Tibial nerve (tissue), 4 donors: ENCODE measurements at regions not wholly inside any gene's neighbourhood (a gene's known extent, or its start where the extent isn't known, plus 50 kb on each side); places are given as distances from the start of the nearest gene placed in this dataset.

Experiments
- CTCF ChIP-seq, 5 experiments: fragments of 200-600 bp in 3 of 5; fragments of 450-650 bp in 2 of 5; sonication (generic) in 3 of 5; IDR thresholded peaks; one replicate each; pipeline ENCODE4 v1.5.1; 2016 to 2019; ENCODE audit warnings: antibody characterized with exemption in 5 of 5, mild to moderate bottlenecking in 3 of 5, moderate library complexity in 2 of 5
- EP300 ChIP-seq, 2 donors: sonication (generic); formaldehyde crosslinking; IDR thresholded peaks; one replicate each; pipeline ENCODE4 v1.6.1; 2017; ENCODE audit warnings: antibody characterized with exemption in 2 of 2, mild to moderate bottlenecking in 1 of 2
- POLR2A ChIP-seq, 2 donors: fragments of 450-650 bp; IDR thresholded peaks; one replicate each; pipeline ENCODE4 v1.6.1; 2017; ENCODE audit warnings: antibody characterized with exemption in 2 of 2, mild to moderate bottlenecking in 2 of 2, moderate library complexity in 2 of 2

GRCh38 chr1:197844651-197845050 is 57.8 kb upstream of the C1orf53 start:
- TF ChIP-seq CTCF (IDR thresholded peaks at IDR 0.05) (no peak), EP300 (IDR thresholded peaks at IDR 0.05) (no peak), POLR2A (IDR thresholded peaks at IDR 0.05) (no peak)
